HCT116 (cell line): ENCODE measurements at regions not wholly inside any gene's neighbourhood (a gene's known extent, or its start where the extent isn't known, plus 50 kb on each side); places are given as distances from the start of the nearest gene placed in this dataset.

Experiments
- ATAC-seq: fragments of 200-7000 bp; cut with Tn5 transposase; 2 replicates; pipeline ENCODE4 v1.9.1; 2020; ENCODE audit warnings: mild to moderate bottlenecking, moderate library complexity
- BruUV-seq: library from RNA; stranded (reverse); fragments of 400-500 nt; replicated peaks from 2 replicates; lab custom pipeline; 2021; lab: Mats Ljungman, UMichigan
- CTCF ChIA-PET: fragments of 300-600 bp; sonication (Branson Sonifier 250); formaldehyde crosslinking; loops from one replicate; lab custom pipeline; 2021; ENCODE audit warnings: antibody characterized with exemption; lab: Charles Lee
- POLR2A ChIA-PET: fragments of 300-600, 350-600 bp; sonication (Branson Sonifier 250); formaldehyde crosslinking; loops from one replicate; lab custom pipeline; 2021; ENCODE audit warnings: antibody characterized with exemption; lab: Charles Lee
- RAD21 ChIA-PET, 2 experiments: fragments of 300-600 bp; sonication (Branson Sonifier 250); formaldehyde crosslinking; loops; one replicate each; lab custom pipeline; 2023; ENCODE audit warnings: low total read pairs in 2 of 2; ENCODE audit not compliant: uncharacterized antibody in 2 of 2, unreplicated experiment in 2 of 2, low non-redundant PET in 1 of 2; lab: Charles Lee
- DNase-seq: peaks from one replicate; pipeline ENCODE4 v3.0.0-alpha.2; 2010; ENCODE audit warnings: low read depth, low spot score
- H2AFZ ChIP-seq: fragments of 200-600 bp; shearing (Covaris generic), sonication (generic); 2 replicates; pipeline ENCODE4 v1.6.1; 2017; ENCODE audit warnings: low read depth, mixed run types, mixed read lengths, antibody characterized with exemption, low read length; ENCODE audit not compliant: poor library complexity, severe bottlenecking
- H3K27ac ChIP-seq: 2 replicates; pipeline ENCODE4 v1.5.1; 2012; ENCODE audit warnings: low read depth, low read length
- H3K27me3 ChIP-seq: fragments of 200-600 bp; sonication (generic); 2 replicates; pipeline ENCODE4 v1.6.1; 2016; ENCODE audit warnings: mixed run types, low read length, mixed read lengths; ENCODE audit not compliant: insufficient read depth
- H3K36me3 ChIP-seq, 2 experiments: fragments of 200-500 bp in 1 of 2; fragments of 200-600 bp in 1 of 2; sonication (Bioruptor generic) in 1 of 2; sonication (generic) in 1 of 2; 2 replicates each; pipeline versions ENCODE4 v1.5.1 to v1.6.1; 2014 to 2016; ENCODE audit warnings: low read length in 2 of 2, inconsistent platforms in 1 of 2, mixed read lengths in 1 of 2, mixed run types in 1 of 2; ENCODE audit not compliant: insufficient read depth in 2 of 2, control insufficient read depth in 1 of 2
- H3K4me1 ChIP-seq, 2 experiments: fragments of 200-600 bp in 1 of 2; sonication (generic) in 1 of 2; 2 replicates each; pipeline versions ENCODE4 v1.5.1 to v1.6.1; 2012 to 2017; ENCODE audit warnings: low read length in 2 of 2, inconsistent platforms in 1 of 2, mild to moderate bottlenecking in 1 of 2, mixed read lengths in 1 of 2, mixed run types in 1 of 2, moderate library complexity in 1 of 2; ENCODE audit not compliant: insufficient read depth in 2 of 2, control insufficient read depth in 1 of 2
- H3K4me2 ChIP-seq: fragments of 200-600 bp; sonication (generic); 2 replicates; pipeline ENCODE4 v1.6.1; 2017; ENCODE audit warnings: mixed run types, low read length, mixed read lengths
- H3K4me3 ChIP-seq, 2 experiments: fragments of 200-600 bp in 1 of 2; sonication (generic) in 1 of 2; replicated peaks in 1 of 2; 2 replicates each; pipeline ENCODE4 v1.5.1; 2011 to 2016; ENCODE audit warnings: low read length in 2 of 2, control low read depth in 1 of 2, low read depth in 1 of 2, mild to moderate bottlenecking in 1 of 2, mixed read lengths in 1 of 2, mixed run types in 1 of 2
- H3K79me2 ChIP-seq: fragments of 200-600 bp; sonication (generic); 2 replicates; pipeline ENCODE4 v1.6.1; 2017; ENCODE audit warnings: mild to moderate bottlenecking, mixed run types, low read length, moderate library complexity, mixed read lengths; ENCODE audit not compliant: insufficient read depth
- H3K9ac ChIP-seq: fragments of 200-600 bp; sonication (generic); 2 replicates; pipeline ENCODE4 v1.6.1; 2016; ENCODE audit warnings: low read length, mixed read lengths
- H3K9me2 ChIP-seq: fragments of 200-600 bp; sonication (generic), shearing (Covaris generic); 2 replicates; pipeline ENCODE4 v1.6.1; 2017; ENCODE audit warnings: mixed run types, mild to moderate bottlenecking, moderate library complexity; ENCODE audit not compliant: insufficient read depth
- H3K9me3 ChIP-seq, 2 experiments: fragments of 200-500 bp in 1 of 2; fragments of 200-600 bp in 1 of 2; sonication (Bioruptor generic) in 1 of 2; sonication (generic) in 1 of 2; 2 replicates each; pipeline ENCODE4 v1.6.1; 2014 to 2017; ENCODE audit warnings: low read length in 2 of 2, mixed read lengths in 2 of 2, inconsistent platforms in 1 of 2, low read depth in 1 of 2, mild to moderate bottlenecking in 1 of 2, mixed run types in 1 of 2, moderate library complexity in 1 of 2; ENCODE audit not compliant: control insufficient read depth in 1 of 2, insufficient read depth in 1 of 2
- H4K20me1 ChIP-seq: fragments of 200-600 bp; sonication (generic), shearing (Covaris generic); 2 replicates; pipeline ENCODE4 v1.6.1; 2017; ENCODE audit warnings: mixed run types, mild to moderate bottlenecking, moderate library complexity; ENCODE audit not compliant: insufficient read depth
- MAX ChIP-seq: IDR thresholded peaks from 2 replicates; pipeline ENCODE4 v1.6.1; 2012
- POLR2A ChIP-seq: IDR thresholded peaks from 2 replicates; pipeline ENCODE4 v1.7.0; 2011; ENCODE audit warnings: borderline replicate concordance; ENCODE audit not compliant: insufficient read depth, insufficient read length; ENCODE audit errors: extremely low read depth
- POLR2AphosphoS5 ChIP-seq: IDR thresholded peaks from 2 replicates; pipeline ENCODE4 v1.6.1; 2011; ENCODE audit warnings: mild to moderate bottlenecking, low read depth, low read length, moderate library complexity
- RAD21 ChIP-seq: IDR thresholded peaks from 2 replicates; pipeline ENCODE4 v1.6.1; 2012; ENCODE audit warnings: low read depth, mild to moderate bottlenecking
- SP1 ChIP-seq: IDR thresholded peaks from 2 replicates; pipeline ENCODE4 v1.6.1; 2012; ENCODE audit warnings: low read depth
- ZBTB33 ChIP-seq: IDR thresholded peaks from 2 replicates; pipeline ENCODE4 v1.6.1; 2011; ENCODE audit warnings: mild to moderate bottlenecking, low read length, moderate library complexity; ENCODE audit not compliant: insufficient replicate concordance; ENCODE audit errors: extremely low read depth
- ZFX ChIP-seq: fragments of 450-650 bp; IDR thresholded peaks from 2 replicates; pipeline ENCODE4 v1.6.1; 2017
- intact Hi-C: fragments of 100-400 bp; cut with micrococcal nuclease; formaldehyde crosslinking; loops from 2 replicates; pipeline ENCODE4 v1.10.0; 2022

GRCh38 chr12:116458492-116458891, 100.7 kb upstream of the MAP1LC3B2 start:
- Histone ChIP-seq H3K4me3 (no peak overlapping the region), H2AFZ (no peak overlapping the region), H3K79me2 (no peaks in the 10 kb centered on the region), H3K9me2 (no peaks in the 10 kb centered on the region), H3K9ac (no peak overlapping the region), H3K27me3 (no peaks in the 10 kb centered on the region), H3K36me3 (no peaks in the 10 kb centered on the region), H3K4me2 (no peak overlapping the region), H3K9me3 (no peaks in the 10 kb centered on the region), H4K20me1 (no peaks in the 10 kb centered on the region), H3K4me1 (peaks cover 40 to 67% of the 10 kb centered on the region in 2 experiments), H3K27ac (no peak overlapping the region)
- ChIA-PET RAD21 (no interaction called here), POLR2A (interaction anchor here (0.7 kb wide), 1 partner anchor 48 kb away, joined by 3 read pairs; no protein-coding TSS in a partner anchor), CTCF (no interaction called here)
- DNase-seq (no peak), ATAC-seq (no peak)
- BruUV-seq: no TSS peak
- intact Hi-C loops: no loop called here
- no peak for TF ChIP-seq POLR2A
- no peak for TF ChIP-seq ZFX
- no peak for TF ChIP-seq POLR2AphosphoS5
- no peak for TF ChIP-seq SP1
- no peak for TF ChIP-seq RAD21
- peak; percentile 49; the same call in 1 of the 2 replicates for TF ChIP-seq MAX
- no peak for TF ChIP-seq ZBTB33
